Mesenchymal stem cell (in vitro differentiated cells and primary cell): ENCODE measurements at regions not wholly inside any gene's neighbourhood (a gene's known extent, or its start where the extent isn't known, plus 50 kb on each side); places are given as distances from the start of the nearest gene placed in this dataset.
"Not testable (repeated sequence)": the region's sequence is repeated elsewhere in the genome, so short reads cannot be mapped to it uniquely, and the experiment has no call there.

Experiments used
- DNase-seq: peaks from one replicate; pipeline ENCODE4 v3.0.0-alpha.2; 2013
- H2AFZ ChIP-seq: one replicate; pipeline ENCODE4 v1.6.1; 2013; ENCODE audit warnings: low read depth, mild to moderate bottlenecking, control low read depth, inconsistent platforms, low read length, moderate library complexity
- H2AK5ac ChIP-seq: 2 replicates; pipeline ENCODE4 v1.6.1; 2013; ENCODE audit warnings: low read length, moderate library complexity, mild to moderate bottlenecking, inconsistent platforms; ENCODE audit not compliant: severe bottlenecking
- H2BK120ac ChIP-seq: one replicate; pipeline ENCODE4 v1.6.1; 2013; ENCODE audit warnings: low read depth, mild to moderate bottlenecking, inconsistent platforms, low read length, moderate library complexity
- H2BK12ac ChIP-seq, 2 experiments: one replicate each; pipeline ENCODE4 v1.6.1; 2013; ENCODE audit warnings: inconsistent platforms in 2 of 2, low read length in 2 of 2, mild to moderate bottlenecking in 2 of 2, moderate library complexity in 2 of 2, control low read depth in 1 of 2
- H2BK15ac ChIP-seq: one replicate; pipeline ENCODE4 v1.6.1; 2013; ENCODE audit warnings: mild to moderate bottlenecking, low read depth, inconsistent platforms; ENCODE audit not compliant: poor library complexity, severe bottlenecking
- H2BK5ac ChIP-seq: 2 replicates; pipeline ENCODE4 v1.6.1; 2013; ENCODE audit warnings: low read depth, mild to moderate bottlenecking, low read length, control low read depth, inconsistent platforms; ENCODE audit not compliant: poor library complexity, severe bottlenecking
- H3K14ac ChIP-seq, 2 experiments: one replicate each; pipeline ENCODE4 v1.6.1; 2013; ENCODE audit warnings: inconsistent platforms in 2 of 2, low read length in 2 of 2, control low read depth in 1 of 2, mild to moderate bottlenecking in 1 of 2, moderate library complexity in 1 of 2
- H3K18ac ChIP-seq, 2 experiments: one replicate each; pipeline ENCODE4 v1.6.1; 2013; ENCODE audit warnings: inconsistent platforms in 2 of 2, low read length in 2 of 2, control low read depth in 1 of 2, low read depth in 1 of 2, mild to moderate bottlenecking in 1 of 2
- H3K23ac ChIP-seq, 2 experiments: one replicate each; pipeline ENCODE4 v1.6.1; 2013; ENCODE audit warnings: inconsistent platforms in 2 of 2, low read length in 2 of 2, mild to moderate bottlenecking in 2 of 2, moderate library complexity in 2 of 2, control low read depth in 1 of 2
- H3K27ac ChIP-seq: 2 replicates; pipeline ENCODE4 v1.5.1; 2013; ENCODE audit warnings: mild to moderate bottlenecking, moderate library complexity, low read length, control low read depth, inconsistent platforms; ENCODE audit not compliant: poor library complexity, severe bottlenecking
- H3K27me3 ChIP-seq, 2 experiments: 2 replicates each; pipeline versions ENCODE4 v1.6.1 to v1.7.0; 2013; ENCODE audit warnings: low read length in 2 of 2, mild to moderate bottlenecking in 2 of 2, moderate library complexity in 2 of 2, control low read depth in 1 of 2, inconsistent platforms in 1 of 2; ENCODE audit not compliant: control insufficient read depth in 1 of 2, insufficient read depth in 1 of 2
- H3K36me3 ChIP-seq, 2 experiments: 2 replicates each; pipeline versions ENCODE4 v1.6.1 to v1.7.0; 2013; ENCODE audit warnings: low read length in 2 of 2, control low read depth in 1 of 2, inconsistent platforms in 1 of 2, low read depth in 1 of 2, mild to moderate bottlenecking in 1 of 2; ENCODE audit not compliant: insufficient read depth in 2 of 2, control insufficient read depth in 1 of 2
- H3K4ac ChIP-seq, 2 experiments: one replicate each; pipeline ENCODE4 v1.6.1; 2013; ENCODE audit warnings: inconsistent platforms in 2 of 2, low read length in 2 of 2, mild to moderate bottlenecking in 2 of 2, moderate library complexity in 2 of 2, control low read depth in 1 of 2, low read depth in 1 of 2
- H3K4me1 ChIP-seq: 2 replicates; pipeline ENCODE4 v1.6.1; 2013; ENCODE audit warnings: low read depth, low read length, control low read depth; ENCODE audit not compliant: control insufficient read depth, insufficient read depth
- H3K4me2 ChIP-seq: 2 replicates; pipeline ENCODE4 v1.6.1; 2013; ENCODE audit warnings: low read length, mild to moderate bottlenecking, inconsistent platforms; ENCODE audit not compliant: poor library complexity, severe bottlenecking
- H3K4me3 ChIP-seq, 2 experiments: 2 replicates each; pipeline versions ENCODE4 v1.5.1 to v1.7.0; 2013; ENCODE audit warnings: low read length in 2 of 2, mild to moderate bottlenecking in 2 of 2, control low read depth in 1 of 2, low read depth in 1 of 2; ENCODE audit not compliant: insufficient read depth in 1 of 2
- H3K79me1 ChIP-seq: replicated peaks from 2 replicates; pipeline ENCODE4 v1.6.1; 2013; ENCODE audit warnings: mild to moderate bottlenecking, control low read depth, low read length, inconsistent platforms; ENCODE audit not compliant: poor library complexity, severe bottlenecking
- H3K9ac ChIP-seq: 2 replicates; pipeline ENCODE4 v1.7.0; 2013; ENCODE audit warnings: mild to moderate bottlenecking, low read length, moderate library complexity
- H3K9me3 ChIP-seq: 2 replicates; pipeline ENCODE4 v1.7.0; 2013; ENCODE audit warnings: mild to moderate bottlenecking, low read length; ENCODE audit not compliant: control insufficient read depth
- H4K8ac ChIP-seq: one replicate; pipeline ENCODE4 v1.6.1; 2013; ENCODE audit warnings: inconsistent platforms, mild to moderate bottlenecking, low read length, moderate library complexity
- H4K91ac ChIP-seq: one replicate; pipeline ENCODE4 v1.6.1; 2013; ENCODE audit warnings: mild to moderate bottlenecking, low read length, inconsistent platforms
- WGBS: methylation state at CpG from one replicate; pipeline ENCODE4 v1.1.7; 2013; ENCODE audit warnings: mixed read lengths; 5-methylcytosine and 5-hydroxymethylcytosine counted together

- not testable (repeated sequence) for H3K23ac ChIP-seq, H3K9ac ChIP-seq, H3K27ac ChIP-seq, H3K4me3 ChIP-seq, H2BK120ac ChIP-seq, H3K36me3 ChIP-seq, H3K4ac ChIP-seq, H3K4me2 ChIP-seq, H2BK5ac ChIP-seq, H4K91ac ChIP-seq, H4K8ac ChIP-seq, H3K14ac ChIP-seq, H2BK15ac ChIP-seq, H2AFZ ChIP-seq, H3K18ac ChIP-seq, H3K79me1 ChIP-seq, H2AK5ac ChIP-seq, H3K4me1 ChIP-seq, DNase-seq, H3K9me3 ChIP-seq, H2BK12ac ChIP-seq, H3K27me3 ChIP-seq
- no CpG with 5 or more reads among the region's 2 CpGs for WGBS
Observed at GRCh38 chr1:149361310-149361709, 113.5 kb upstream of the NBPF19 start.

- H3K27me3 ChIP-seq, H2BK5ac ChIP-seq, H3K9ac ChIP-seq, H2BK15ac ChIP-seq, H4K8ac ChIP-seq, H3K23ac ChIP-seq, H3K4me1 ChIP-seq, H3K18ac ChIP-seq, H4K91ac ChIP-seq, H3K79me1 ChIP-seq, H2BK12ac ChIP-seq, DNase-seq, H3K14ac ChIP-seq, H3K36me3 ChIP-seq, H3K4me2 ChIP-seq, H3K4ac ChIP-seq, H2AK5ac ChIP-seq, H3K9me3 ChIP-seq, H2BK120ac ChIP-seq, H3K27ac ChIP-seq, H3K4me3 ChIP-seq, H2AFZ ChIP-seq: not testable (repeated sequence)
- no CpG with 5 or more reads among the region's 1 CpG for WGBS
Observed at GRCh38 chr1:149364188-149364981, 110.5 kb upstream of the NBPF19 start.

DNA sequence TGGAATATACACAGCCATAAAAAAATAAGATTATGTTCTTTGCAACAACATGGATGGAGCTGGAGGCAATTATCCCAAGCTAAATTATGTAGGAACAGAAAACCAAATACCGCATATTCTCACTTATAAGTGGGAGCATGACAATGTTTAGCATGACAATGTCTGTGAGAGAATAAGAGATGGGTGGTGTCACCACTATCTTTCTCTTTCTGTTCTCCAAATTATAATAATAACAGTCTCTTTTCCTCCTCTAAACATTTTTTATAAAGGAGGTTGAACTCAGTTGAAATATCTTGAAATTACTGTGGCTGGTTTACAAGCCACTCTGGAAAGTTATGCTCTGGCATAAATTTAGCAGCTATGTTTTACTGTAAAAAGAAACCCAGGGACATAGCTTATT, 108.4 kb upstream of the NBPF19 start:
- H3K79me1 ChIP-seq = not testable (repeated sequence)

DNA sequence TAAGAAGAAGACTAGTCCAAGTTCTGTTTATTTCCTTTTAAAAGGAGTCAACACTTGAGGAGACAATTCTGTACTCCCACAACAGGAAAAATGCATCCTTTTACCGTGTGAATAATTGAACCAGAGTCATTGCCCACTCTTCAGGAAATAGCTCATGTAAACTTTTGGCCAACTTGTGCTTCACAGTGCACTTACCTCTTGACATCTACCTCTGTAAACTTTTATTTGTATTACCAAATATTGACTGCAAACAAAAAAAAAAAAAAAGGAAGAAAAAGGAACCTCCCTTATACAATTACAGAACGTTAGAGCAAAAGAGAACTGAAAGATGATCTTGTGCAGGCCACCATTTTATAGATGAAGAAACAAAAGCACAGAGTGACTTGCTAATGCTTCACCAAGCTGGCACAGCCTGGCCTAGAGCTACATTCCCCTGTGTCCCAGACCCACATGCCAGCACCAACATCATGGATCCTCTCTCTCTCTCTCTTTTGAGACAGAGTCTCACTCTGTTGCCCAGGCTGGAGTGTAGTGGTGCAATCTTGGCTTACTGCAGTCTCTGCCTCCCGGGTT, 107.3 kb upstream of the NBPF19 start:
- H2BK12ac ChIP-seq, DNase-seq, H3K36me3 ChIP-seq, H3K14ac ChIP-seq, H2AFZ ChIP-seq, H2BK15ac ChIP-seq, H3K9ac ChIP-seq, H4K8ac ChIP-seq, H3K27ac ChIP-seq, H3K79me1 ChIP-seq, H3K18ac ChIP-seq, H3K4ac ChIP-seq, H3K4me1 ChIP-seq, H4K91ac ChIP-seq, H3K4me3 ChIP-seq, H3K23ac ChIP-seq, H2BK5ac ChIP-seq, H2AK5ac ChIP-seq, H3K9me3 ChIP-seq, H3K27me3 ChIP-seq, H2BK120ac ChIP-seq, H3K4me2 ChIP-seq: not testable (repeated sequence)
- WGBS = no CpG with 5 or more reads among the region's 3 CpGs

More for the DNA sequence above, 108.4 kb upstream of the NBPF19 start:
- H3K23ac ChIP-seq, DNase-seq, H3K9me3 ChIP-seq, H3K4ac ChIP-seq, H3K14ac ChIP-seq, H2BK120ac ChIP-seq, H3K4me2 ChIP-seq, H3K27me3 ChIP-seq, H4K8ac ChIP-seq, H3K9ac ChIP-seq, H2BK12ac ChIP-seq, H3K18ac ChIP-seq, H3K4me1 ChIP-seq, H3K36me3 ChIP-seq, H4K91ac ChIP-seq, H2AFZ ChIP-seq, H2BK15ac ChIP-seq, H3K27ac ChIP-seq, H2AK5ac ChIP-seq, H2BK5ac ChIP-seq, H3K4me3 ChIP-seq: not testable (repeated sequence)
- WGBS = no CpG with 5 or more reads among the region's 1 CpG
